ENCODE measurements at regions not wholly inside any gene's neighbourhood (a gene's known extent, or its start where the extent isn't known, plus 50 kb on each side); places are given as distances from the start of the nearest gene placed in this dataset.

DNA sequence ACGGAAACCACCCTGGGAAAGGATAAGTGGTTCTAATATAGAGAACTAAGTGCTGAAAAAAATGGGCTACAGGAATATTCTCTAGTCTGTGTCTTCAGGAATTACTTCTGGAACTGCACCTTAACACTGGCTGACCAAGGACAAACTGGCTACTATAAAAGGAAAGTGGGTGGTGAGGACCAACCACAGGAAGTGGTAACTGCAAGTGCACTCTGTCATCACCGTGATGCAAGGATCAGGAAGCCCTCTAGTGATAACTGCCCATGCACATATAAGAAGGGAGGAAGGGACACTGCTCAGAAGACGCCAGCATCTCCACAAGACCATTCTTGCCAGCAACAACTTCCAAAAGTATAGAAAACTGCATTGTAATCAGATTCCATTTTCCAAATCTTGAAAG is 424.4 kb upstream of the RGPD4 start:
- Histone ChIP-seq H2AFZ (ENCODE audit: insufficient read depth, low read depth, low read length, poor library complexity, severe bottlenecking) (no peak overlapping the region), H3K4me1 (ENCODE audit: control insufficient read depth in 1 of 2, insufficient read depth in 2 of 2, low read length in 2 of 2) (no peaks in the 10 kb centered on the region), H3K27me3 (ENCODE audit: control insufficient read depth in 2 of 2, insufficient read depth in 2 of 2, low read length in 2 of 2) (no peaks in the 10 kb centered on the region), H3K79me2 (ENCODE audit: insufficient read depth, low read length) (no peaks in the 10 kb centered on the region), H4K20me1 (ENCODE audit: insufficient read depth, low read length) (no peaks in the 10 kb centered on the region), H3K9me3 (replicated peaks in 1 of 2; ENCODE audit: control insufficient read depth in 1 of 2, insufficient read depth in 1 of 2, low read length in 2 of 2) (no peaks in the 10 kb centered on the region), H3K4me2 (replicated peaks; ENCODE audit: extremely low read depth, low read length, poor library complexity, severe bottlenecking) (no peak overlapping the region), H3K36me3 (replicated peaks in 1 of 2; ENCODE audit: control insufficient read depth in 1 of 2, insufficient read depth in 2 of 2, low read length in 2 of 2) (no peaks in the 10 kb centered on the region), H3K9ac (ENCODE audit: insufficient read depth, low read length, poor library complexity, severe bottlenecking) (no peak overlapping the region), H3K27ac (ENCODE audit: low read depth in 1 of 2, low read length in 2 of 2) (no peak overlapping the region), H3K4me3 (replicated peaks in 1 of 3; ENCODE audit: low read depth in 2 of 3, low read length in 3 of 3) (no peak overlapping the region)
- Mint-ChIP-seq H3K9me3 (peaks cover 0 to 5% (median 2%) of the 10 kb centered on the region in 7 donors), H3K36me3 (no peaks in the 10 kb centered on the region), H3K27ac (no peak overlapping the region), H3K4me1 (no peaks in the 10 kb centered on the region), H3K27me3 (ENCODE audit: low read depth in 3 of 3) (peaks cover 0 to 2% (median 2%) of the 10 kb centered on the region in 3 donors), H3K4me3 (no peak overlapping the region)
- intact Hi-C loops (cut with micrococcal nuclease) = no loop called here
- 29% methylated on average over 2 of the region's 3 CpGs for WGBS (ENCODE audit: insufficient coverage)
- TF ChIP-seq, protein P1, sequence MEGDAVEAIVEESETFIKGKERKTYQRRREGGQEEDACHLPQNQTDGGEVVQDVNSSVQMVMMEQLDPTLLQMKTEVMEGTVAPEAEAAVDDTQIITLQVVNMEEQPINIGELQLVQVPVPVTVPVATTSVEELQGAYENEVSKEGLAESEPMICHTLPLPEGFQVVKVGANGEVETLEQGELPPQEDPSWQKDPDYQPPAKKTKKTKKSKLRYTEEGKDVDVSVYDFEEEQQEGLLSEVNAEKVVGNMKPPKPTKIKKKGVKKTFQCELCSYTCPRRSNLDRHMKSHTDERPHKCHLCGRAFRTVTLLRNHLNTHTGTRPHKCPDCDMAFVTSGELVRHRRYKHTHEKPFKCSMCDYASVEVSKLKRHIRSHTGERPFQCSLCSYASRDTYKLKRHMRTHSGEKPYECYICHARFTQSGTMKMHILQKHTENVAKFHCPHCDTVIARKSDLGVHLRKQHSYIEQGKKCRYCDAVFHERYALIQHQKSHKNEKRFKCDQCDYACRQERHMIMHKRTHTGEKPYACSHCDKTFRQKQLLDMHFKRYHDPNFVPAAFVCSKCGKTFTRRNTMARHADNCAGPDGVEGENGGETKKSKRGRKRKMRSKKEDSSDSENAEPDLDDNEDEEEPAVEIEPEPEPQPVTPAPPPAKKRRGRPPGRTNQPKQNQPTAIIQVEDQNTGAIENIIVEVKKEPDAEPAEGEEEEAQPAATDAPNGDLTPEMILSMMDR (IDR thresholded peaks at IDR 0.05) = no peak
- DNase-seq = no peak

- Histone ChIP-seq H4K20me1 (ENCODE audit: insufficient read depth, low read length) (no peaks in the 10 kb centered on the region), H3K4me2 (replicated peaks; ENCODE audit: extremely low read depth, low read length, poor library complexity, severe bottlenecking) (no peak overlapping the region), H3K36me3 (replicated peaks in 1 of 2; ENCODE audit: control insufficient read depth in 1 of 2, insufficient read depth in 2 of 2, low read length in 2 of 2) (no peaks in the 10 kb centered on the region), H3K9ac (ENCODE audit: insufficient read depth, low read length, poor library complexity, severe bottlenecking) (no peak overlapping the region), H3K4me1 (ENCODE audit: control insufficient read depth in 1 of 2, insufficient read depth in 2 of 2, low read length in 2 of 2) (no peaks in the 10 kb centered on the region), H2AFZ (ENCODE audit: insufficient read depth, low read depth, low read length, poor library complexity, severe bottlenecking) (no peak overlapping the region), H3K4me3 (replicated peaks in 1 of 3; ENCODE audit: low read depth in 2 of 3, low read length in 3 of 3) (no peak overlapping the region), H3K27ac (ENCODE audit: low read depth in 1 of 2, low read length in 2 of 2) (no peak overlapping the region), H3K79me2 (ENCODE audit: insufficient read depth, low read length) (no peaks in the 10 kb centered on the region), H3K9me3 (replicated peaks in 1 of 2; ENCODE audit: control insufficient read depth in 1 of 2, insufficient read depth in 1 of 2, low read length in 2 of 2) (peaks cover 0 to 2% of the 10 kb centered on the region in 2 donors), H3K27me3 (ENCODE audit: control insufficient read depth in 2 of 2, insufficient read depth in 2 of 2, low read length in 2 of 2) (no peaks in the 10 kb centered on the region)
- Mint-ChIP-seq H3K4me3 (no peak overlapping the region), H3K27ac (no peak overlapping the region), H3K9me3 (peaks cover 0 to 5% (median 0%) of the 10 kb centered on the region in 7 donors), H3K4me1 (no peaks in the 10 kb centered on the region), H3K36me3 (no peaks in the 10 kb centered on the region), H3K27me3 (ENCODE audit: low read depth in 3 of 3) (peaks cover 0 to 2% (median 2%) of the 10 kb centered on the region in 3 donors)
- WGBS (ENCODE audit: insufficient coverage) = 83% methylated on average over 1 of the region's 2 CpGs
- no peak for DNase-seq
- intact Hi-C loops (cut with micrococcal nuclease) = no loop called here
- TF ChIP-seq, protein P1 (IDR thresholded peaks at IDR 0.05) = no peak
These were observed 421.4 kb upstream of the RGPD4 start for GRCh38 chr2:107405261-107405660.

All from CD14-positive monocyte (primary cell).